ENCODE measurements at regions not wholly inside any gene's neighbourhood (a gene's known extent, or its start where the extent isn't known, plus 50 kb on each side); places are given as distances from the start of the nearest gene placed in this dataset.

DNA sequence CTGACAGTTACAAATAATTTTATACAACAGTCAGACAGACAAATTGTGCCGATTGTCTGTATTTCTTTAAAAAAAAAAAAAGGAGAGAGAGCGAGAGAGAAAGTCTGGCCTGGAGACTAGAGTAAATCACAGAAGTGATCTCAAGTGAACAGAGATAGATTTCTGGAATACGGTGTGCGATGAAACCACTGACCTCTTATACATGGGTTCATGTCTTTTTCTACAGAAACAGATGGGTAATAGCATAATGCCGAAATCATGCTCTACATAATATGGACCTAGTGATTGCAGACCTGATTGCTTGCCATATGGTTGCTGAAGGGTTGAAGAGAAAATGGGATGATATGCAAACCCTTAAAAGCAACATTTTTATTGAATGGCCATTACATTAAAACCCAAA lies 403.3 kb upstream of the FANCL start:
- Histone ChIP-seq H3K27me3 (no peaks in the 10 kb centered on the region), H3K9me3 (no peaks in the 10 kb centered on the region), H3K4me3 (no peak overlapping the region), H3K27ac (no peak overlapping the region), H3K36me3 (no peaks in the 10 kb centered on the region), H3K4me1 (no peaks in the 10 kb centered on the region)
- no peak for TF ChIP-seq CTCF (IDR thresholded peaks at IDR 0.05)
- TF ChIP-seq POLR2A (IDR thresholded peaks at IDR 0.05): no peak
- intact Hi-C loops (cut with DNase I; ENCODE audit: low total_unique reads): no loop called here
- DNase-seq: no peak

DNA sequence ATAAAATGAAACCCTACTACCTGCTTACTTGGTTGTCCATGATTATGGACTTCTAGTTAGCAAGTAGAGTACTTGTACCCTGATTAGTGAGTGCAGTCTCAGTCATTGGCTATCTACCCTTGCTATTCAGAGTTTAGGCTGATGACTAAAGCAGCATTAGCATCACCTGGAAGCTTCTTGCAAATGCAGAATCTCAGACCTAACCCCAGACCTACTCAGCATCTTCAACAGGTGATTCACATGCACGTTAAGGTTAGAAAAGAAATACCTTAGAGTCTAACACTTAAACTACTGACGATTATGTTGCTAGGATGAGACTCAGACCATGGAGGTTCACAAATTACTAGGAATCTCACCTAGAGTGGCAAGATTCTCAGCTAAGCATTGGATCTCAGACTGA lies 399.9 kb upstream of the FANCL start:
- no peak for DNase-seq
- intact Hi-C loops (cut with DNase I; ENCODE audit: low total_unique reads): no loop called here

DNA sequence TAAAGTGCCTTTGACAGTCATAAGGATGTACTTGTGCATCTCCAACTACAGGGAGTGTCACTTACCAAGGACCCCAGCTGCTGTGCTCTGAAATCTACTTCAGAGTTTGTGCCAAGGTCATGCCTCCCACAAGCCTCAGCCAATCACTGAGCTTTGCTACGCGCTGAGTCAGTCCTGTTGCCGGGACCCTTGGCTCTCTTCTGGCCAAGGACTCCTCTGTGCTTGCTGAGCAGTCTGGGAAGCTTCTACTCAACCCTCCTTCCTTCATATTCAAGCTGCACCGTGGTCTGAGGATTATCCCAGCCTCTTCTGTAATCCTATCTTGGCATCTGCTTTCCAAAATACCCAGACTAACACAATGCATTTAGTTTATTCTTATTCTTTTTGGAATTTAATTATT lies 398.9 kb upstream of the FANCL start:
- Histone ChIP-seq H3K36me3 (no peaks in the 10 kb centered on the region), H3K4me1 (no peaks in the 10 kb centered on the region), H3K4me3 (no peak overlapping the region), H3K9me3 (no peaks in the 10 kb centered on the region), H3K27ac (no peak overlapping the region), H3K27me3 (no peaks in the 10 kb centered on the region)
- no peak for DNase-seq
- TF ChIP-seq POLR2A (IDR thresholded peaks at IDR 0.05): no peak
- TF ChIP-seq CTCF (IDR thresholded peaks at IDR 0.05): no peak
- intact Hi-C loops (cut with DNase I; ENCODE audit: low total_unique reads): no loop called here

More for the DNA sequence above, 399.9 kb upstream of the FANCL start:
- Histone ChIP-seq H3K4me3 (no peak overlapping the region), H3K27me3 (no peaks in the 10 kb centered on the region), H3K36me3 (no peaks in the 10 kb centered on the region), H3K27ac (no peak overlapping the region), H3K4me1 (no peaks in the 10 kb centered on the region), H3K9me3 (no peaks in the 10 kb centered on the region)
- no peak for TF ChIP-seq POLR2A (IDR thresholded peaks at IDR 0.05)
- TF ChIP-seq CTCF (IDR thresholded peaks at IDR 0.05): no peak

DNA sequence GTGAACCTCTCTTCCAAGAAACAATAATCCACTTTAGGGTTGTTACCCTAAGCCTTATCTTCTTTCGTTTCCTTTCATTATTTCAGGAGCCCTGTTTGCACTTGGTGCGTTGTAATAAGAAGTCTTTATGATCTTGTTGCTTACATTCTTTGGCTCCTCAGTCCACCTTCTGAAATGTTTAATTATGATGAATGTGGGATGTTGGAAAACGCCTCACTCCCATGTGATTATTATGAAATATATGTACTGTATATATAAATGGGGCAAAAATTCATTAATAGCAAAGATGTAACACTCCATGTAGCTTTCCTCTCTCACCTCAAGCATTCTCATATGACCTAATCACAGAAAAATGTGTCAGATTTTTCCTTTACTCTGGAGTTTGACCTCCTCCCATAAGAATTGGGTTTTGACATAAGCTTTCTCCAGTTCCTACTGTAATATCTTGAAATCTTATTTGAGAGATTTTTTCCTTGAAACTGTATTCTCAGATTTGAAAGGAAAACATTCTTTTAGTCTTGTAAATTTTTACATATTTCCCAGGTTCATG lies 397.2 kb upstream of the FANCL start:
- Histone ChIP-seq H3K27me3 (no peaks in the 10 kb centered on the region), H3K4me1 (no peaks in the 10 kb centered on the region), H3K27ac (no peak overlapping the region), H3K9me3 (no peaks in the 10 kb centered on the region), H3K36me3 (no peaks in the 10 kb centered on the region), H3K4me3 (no peak overlapping the region)
- TF ChIP-seq POLR2A (IDR thresholded peaks at IDR 0.05): no peak
- TF ChIP-seq CTCF (IDR thresholded peaks at IDR 0.05): no peak
- intact Hi-C loops (cut with DNase I; ENCODE audit: low total_unique reads): no loop called here
- no peak for DNase-seq

DNA sequence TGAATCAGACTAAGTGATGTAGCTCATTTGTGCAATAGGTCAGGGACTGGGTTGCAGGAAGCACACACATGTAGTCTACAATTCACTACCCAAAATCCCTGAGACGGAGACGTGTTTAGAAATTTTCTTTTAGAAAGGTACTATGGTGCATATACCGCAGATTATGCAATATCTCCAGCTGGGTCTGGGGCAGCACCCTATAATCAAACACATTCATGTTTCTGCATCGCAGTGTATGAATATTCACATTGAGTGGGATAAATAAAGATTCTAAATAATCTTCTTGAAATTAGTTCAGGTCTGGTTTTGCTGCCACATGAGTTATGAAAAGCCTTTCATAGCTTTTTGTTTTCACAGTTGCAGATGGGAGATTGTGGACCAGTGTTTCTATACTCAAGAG lies 395.7 kb upstream of the FANCL start:
- Histone ChIP-seq H3K4me3 (no peak overlapping the region), H3K36me3 (no peaks in the 10 kb centered on the region), H3K9me3 (no peaks in the 10 kb centered on the region), H3K27ac (no peak overlapping the region), H3K4me1 (no peaks in the 10 kb centered on the region), H3K27me3 (no peaks in the 10 kb centered on the region)
- no peak for DNase-seq
- intact Hi-C loops (cut with DNase I; ENCODE audit: low total_unique reads): no loop called here
- TF ChIP-seq POLR2A (IDR thresholded peaks at IDR 0.05) (no peak), CTCF (IDR thresholded peaks at IDR 0.05) (no peak)
